M059J (cell line): ENCODE measurements at regions not wholly inside any gene's neighbourhood (a gene's known extent, or its start where the extent isn't known, plus 50 kb on each side); places are given as distances from the start of the nearest gene placed in this dataset.
A peak's percentile ranks its signal among the peaks of the same experiment; 100 is the strongest.

Experiments used
- DNase-seq: peaks from one replicate; pipeline ENCODE4 v3.0.0-alpha.2; 2012; ENCODE audit warnings: low read depth

DNA sequence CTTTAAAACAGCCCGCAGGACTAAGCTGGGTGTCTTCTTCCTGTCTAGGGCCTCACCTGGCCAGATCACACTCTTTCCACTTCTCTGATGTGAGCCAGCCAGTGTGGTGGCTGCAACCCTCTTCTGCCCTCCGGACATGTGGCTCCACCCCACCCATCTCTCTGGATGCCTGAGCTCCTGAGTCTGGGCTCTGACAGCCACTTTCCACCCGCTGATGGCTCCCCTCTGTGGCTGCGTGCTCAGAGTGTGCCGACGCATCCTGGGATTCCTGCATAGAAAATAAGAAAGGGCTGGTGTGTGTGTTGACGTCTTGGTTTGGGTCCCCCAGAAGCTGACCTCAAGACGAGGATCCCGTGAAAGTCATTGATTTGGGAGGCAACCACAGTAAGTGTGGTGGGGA lies 181.6 kb downstream of the URI1 start:
- no peak for DNase-seq

DNA sequence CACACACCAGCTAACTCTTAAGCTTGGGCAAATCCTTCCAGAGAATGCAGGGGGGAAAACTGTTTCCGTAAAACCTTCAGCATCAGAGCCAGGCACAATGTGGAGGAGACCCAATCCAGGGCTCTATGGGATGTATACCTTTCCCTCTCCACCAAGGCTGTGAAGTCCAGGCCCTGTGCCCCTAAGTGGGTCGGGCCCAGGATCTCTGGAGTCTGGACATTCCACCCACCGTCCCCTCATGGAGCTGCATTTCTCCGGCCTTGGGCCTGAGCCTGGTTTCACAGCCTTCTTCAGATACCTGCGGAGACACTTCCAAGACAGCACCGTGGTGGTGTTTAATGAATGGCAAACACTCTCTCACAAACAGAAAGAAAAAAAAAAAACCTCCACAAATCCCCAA lies 186.2 kb downstream of the URI1 start:
- no peak for DNase-seq

DNA sequence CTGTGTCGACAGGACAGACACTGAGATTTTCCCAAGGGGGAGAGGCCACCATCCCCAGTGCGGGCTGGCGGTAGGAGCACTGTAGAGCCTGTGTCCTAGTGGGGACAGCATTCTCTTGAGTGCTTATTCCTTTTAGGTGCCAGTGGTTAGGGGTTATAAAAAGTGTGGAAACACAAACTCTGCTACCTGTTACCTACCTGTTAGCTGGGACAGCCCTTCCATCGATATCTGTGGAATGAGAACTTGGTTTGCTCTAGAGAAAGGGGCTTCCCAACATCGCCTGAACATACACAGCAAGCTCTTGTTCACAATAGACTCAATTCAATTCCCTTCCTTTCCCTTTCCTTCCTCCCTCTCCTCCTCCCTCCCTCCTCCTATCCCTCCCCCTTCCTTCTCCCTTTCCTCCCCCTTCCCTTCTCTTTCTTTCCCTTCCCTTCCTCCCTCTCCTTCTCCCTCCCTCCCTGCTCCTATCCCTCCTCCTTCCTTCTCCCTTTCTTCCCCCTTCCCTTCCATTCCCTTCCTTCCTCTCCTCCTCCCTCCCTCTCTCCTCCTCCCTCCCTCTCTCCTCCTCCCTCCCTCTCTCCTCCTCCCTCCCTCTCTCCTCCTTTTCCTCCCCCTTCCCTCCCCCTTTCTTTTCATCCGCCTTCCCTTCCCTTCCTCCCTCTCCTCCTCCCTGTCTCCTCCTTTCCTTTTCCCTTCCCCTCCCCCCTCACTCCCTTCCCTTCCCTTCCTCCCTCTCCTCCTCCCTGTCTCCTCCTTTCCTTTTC lies 188.5 kb downstream of the URI1 start:
- no peak for DNase-seq

DNA sequence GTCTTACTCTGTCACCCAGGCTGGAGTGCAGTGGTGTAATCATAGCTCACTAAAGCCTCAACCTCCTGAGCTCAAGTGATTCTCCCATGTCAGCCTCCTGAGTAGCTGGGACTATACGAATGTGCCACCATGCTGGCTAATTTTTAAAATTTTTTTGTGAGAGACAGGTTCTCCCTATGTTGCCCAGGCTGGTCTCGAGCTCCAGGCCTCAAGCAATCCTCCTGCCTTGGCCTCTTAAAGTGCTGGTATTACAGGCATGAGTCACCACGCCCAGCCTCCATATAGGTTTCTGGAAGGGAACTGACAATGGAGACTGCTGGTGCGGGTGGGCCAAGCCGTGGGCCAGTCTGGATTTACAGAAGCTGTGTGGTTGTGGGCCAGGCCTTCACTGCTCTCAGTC lies 189.2 kb downstream of the URI1 start:
- peak; percentile 3 for DNase-seq

DNA sequence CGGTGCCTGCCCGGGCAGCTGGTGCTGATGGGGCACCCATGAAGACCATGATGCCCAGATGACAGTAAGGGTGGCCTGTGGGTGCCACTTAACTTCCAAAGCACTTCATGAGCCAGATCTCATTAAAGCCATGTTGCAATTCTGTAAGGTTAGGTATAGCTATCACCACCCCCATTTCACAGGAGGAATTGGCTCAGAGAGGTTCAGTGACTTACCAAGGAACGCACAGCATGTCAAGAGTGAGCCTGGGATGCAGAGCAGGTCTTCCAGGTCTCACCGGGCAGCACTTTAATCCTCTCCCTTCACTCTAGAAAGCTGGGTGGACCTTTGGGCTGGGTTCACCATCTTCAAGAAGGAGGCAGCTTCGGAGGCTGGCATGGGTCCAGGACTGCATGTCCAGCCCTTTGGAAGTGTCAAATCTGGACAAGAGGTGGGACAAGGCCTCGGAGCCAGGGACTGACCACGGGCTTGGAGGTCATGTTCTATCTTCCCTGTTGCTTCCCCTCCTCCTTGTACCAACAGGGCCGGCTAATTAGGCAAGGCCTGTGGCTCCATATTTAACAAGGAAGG lies 189.8 kb downstream of the URI1 start:
- no peak for DNase-seq

DNA sequence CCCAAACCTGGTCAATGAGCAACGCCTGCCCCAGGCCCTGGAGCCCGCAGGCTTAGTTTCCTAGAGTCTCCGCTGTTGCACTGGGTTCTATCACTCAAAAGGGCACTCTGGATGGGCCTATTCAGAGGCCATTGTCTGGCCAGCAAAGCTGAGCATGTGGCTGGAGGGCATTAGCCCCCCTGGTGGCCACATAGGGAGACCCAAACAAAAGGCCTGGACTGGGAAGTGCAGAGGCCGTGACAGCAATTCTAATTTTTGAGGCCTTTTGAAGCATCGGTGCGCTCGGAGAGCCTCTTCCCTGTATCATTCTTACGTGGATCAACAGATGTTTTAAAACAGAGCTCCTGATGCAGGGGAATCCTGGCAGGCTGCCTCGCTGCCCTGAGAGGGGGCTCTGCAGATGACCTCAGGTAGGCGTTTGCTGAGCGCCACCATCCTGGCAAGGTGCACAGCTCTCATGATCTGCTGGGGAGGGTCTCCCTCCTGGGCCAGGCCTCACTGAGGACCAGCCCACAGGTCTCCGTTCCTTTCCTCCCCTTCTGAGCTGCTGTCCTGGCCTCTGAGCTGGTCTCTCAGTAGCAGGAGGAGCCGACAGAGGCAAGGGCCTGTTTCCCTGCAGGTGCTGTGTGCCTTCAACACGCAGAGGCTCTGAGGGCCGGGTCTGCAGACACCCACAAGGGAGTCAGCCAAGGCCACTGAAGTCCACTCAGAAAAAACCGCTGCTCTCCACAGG lies 190.5 kb downstream of the URI1 start:
- DNase-seq: no peak

DNA sequence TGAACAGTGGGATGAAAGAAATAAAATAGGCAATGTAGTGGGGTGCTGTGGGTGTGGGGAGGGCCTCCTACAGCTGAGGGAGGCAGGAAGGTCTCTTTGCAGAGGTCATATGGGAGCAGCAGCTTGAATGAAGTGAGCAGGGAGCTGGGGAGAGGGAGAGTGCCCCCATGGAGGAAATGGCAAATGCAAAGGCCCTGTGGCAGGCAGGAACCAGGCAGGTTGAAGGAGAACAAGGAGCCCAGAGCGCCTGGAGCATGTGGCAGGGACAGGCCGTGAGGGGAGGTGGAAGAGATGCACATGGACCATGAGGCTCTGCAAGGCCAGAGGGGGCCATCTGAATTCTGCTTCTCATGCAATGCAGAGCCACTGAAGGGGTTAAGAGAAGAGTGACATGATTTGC lies 191.8 kb downstream of the URI1 start:
- no peak for DNase-seq

DNA sequence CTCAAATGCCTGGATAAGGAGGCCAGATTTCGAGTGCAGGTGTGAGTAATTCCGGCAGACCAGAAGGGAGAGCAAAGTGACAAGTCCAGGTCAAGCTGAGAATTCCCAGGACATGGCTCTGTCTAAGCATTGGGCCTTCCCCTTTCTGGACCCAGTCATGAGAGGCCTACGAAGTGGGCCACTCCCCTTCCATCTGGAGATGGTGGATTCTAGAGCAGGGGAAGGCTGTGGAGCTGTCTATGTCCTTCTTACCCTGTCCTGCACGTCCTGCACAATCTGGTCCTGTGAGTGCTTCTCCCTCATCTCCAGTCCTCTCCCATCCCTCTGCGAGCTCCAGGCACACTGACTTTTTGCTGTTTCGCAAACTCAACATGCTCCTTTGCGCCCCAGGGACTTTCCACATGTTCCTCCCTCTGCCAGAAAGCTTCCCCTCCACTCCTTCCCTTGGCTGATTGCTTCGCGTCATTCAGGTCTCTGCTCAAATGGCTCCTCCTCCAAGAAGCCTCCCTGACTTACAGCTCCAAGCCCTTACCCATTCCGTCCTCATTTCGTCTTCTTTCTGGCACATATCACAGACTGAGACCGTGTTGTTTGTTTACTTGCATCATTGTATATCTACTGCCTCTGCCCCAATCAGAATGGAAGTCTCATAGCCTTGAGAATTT lies 193.2 kb downstream of the URI1 start:
- no peak for DNase-seq

DNA sequence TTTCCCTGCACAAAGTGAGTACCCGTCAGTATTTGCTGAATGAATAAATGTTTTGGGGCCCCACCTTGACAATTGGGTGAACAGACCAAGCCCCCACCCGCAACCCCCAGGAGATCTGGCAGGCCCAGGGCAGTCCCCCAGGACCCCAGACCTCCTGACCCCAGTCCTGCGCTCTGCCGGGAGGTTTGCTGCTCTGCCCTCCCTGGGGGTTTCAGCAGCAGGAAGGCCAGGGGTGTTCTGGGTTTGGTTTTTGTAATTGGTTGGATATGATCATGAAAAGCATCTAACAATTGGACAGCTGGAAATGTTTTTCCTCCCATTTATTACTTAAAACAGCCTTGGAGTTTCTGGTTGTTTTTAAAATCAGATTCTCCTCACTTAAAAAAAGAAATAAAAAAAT lies 193.8 kb downstream of the URI1 start:
- DNase-seq: no peak

DNA sequence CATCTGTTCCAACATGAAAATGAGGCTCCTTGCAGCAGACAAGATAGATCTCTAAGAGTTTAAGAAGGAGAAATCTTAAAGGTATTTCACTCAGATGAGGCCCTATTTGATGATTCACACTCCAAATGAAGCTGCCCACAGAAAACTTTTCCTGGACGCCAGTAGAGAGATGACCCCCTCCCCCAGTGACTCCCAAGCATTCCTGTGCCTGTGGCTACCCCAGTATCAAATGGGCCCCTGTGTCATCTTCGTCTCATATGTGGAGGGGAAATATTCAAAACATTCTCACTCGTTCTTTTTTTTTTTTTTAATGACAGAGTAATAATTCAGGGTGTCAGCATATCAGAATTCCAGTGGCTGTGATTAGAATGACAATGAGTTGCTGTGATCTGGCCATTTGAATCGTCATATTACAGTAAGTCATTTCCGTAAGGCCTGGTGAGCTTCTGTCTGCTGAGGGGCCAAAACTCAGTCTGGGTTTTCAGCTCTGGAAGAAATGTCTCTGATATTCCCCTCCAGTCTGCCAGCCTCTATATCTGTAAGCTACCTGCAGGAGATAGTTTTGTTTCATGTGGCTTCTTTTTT lies 194.7 kb downstream of the URI1 start:
- DNase-seq: peak; percentile 1

DNA sequence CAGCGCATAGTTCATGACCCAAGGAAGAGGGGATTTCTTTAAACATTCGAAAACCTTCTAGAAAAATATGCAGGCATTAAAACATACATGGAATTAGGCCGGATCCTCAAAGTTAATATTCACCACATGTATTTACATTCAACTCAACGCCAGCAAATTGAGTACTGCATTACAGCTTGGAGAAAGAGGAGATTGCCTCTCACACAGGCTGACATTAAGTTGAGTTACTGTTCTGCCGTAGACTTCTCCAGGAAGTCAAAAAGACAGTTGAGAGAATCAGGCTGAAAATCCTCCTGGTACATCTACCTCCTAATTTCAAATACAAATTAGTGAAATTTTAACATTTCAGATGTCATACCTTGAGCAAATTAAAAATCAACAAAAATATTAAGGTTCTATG lies 195.7 kb downstream of the URI1 start:
- DNase-seq: no peak

DNA sequence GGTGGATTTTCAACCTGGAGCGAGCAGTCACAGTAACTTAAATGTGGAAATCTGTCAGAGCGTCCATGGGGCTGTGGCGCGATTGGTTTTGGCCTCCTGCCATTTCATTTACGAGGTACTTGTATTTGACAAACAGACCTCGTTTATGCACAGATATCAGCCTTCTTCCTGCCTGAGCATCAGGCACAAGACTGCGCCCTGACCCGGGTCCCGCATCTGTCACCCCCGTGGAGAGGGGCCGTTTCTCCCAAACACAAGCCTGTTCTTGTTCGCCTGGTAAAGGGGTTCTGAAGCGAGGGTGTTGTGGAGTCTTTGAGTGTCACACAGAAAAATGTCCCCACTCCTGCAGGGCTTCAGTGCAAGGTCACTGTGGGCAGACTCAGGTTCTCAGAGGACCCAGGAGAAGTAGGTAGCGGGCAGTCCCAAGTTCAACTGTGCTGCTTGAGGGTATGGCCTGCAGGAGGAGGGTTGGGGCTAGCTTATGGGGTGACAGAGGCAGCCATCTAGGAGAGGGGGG lies 202.3 kb downstream of the URI1 start:
- no peak for DNase-seq

DNA sequence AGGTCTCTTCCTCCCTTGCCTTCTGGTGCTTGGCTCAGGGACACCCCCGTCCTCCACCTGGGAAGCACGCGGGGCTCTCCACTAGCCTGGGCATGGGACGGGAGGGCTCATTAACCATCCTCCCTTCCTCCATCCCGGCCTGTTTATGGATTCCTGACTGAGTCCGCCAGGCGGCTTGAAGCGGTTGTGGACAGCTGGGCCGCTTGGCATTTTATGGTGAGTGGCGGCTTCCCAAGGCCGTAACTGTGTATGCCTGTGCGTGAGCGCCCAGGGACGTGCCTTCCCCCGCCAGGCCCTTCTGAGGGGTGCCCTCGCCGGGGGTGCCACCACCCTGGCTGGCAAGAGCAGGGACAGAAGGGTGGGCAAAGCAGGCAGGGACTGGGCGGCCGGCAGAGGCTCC lies 202.8 kb downstream of the URI1 start:
- DNase-seq: no peak

DNA sequence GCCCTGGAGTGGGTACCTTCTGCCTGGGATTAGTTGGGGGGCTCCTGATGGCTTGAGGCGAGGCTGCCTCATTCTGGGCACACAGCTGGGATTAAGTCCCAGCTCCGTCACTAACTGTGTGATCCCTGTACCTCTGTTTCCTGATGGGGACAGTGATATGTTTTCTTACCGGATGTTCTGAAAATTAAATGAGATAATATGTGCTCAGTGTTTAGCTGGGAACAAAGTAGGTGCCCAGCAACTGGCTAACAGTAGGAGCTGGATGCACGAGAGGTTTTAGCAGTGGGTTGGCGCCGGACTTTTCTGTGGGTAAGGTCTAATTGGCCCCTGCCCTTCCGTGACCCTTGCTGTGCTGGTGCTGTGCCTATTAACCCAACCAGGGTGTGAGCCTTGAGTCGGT lies 203.4 kb downstream of the URI1 start:
- no peak for DNase-seq

DNA sequence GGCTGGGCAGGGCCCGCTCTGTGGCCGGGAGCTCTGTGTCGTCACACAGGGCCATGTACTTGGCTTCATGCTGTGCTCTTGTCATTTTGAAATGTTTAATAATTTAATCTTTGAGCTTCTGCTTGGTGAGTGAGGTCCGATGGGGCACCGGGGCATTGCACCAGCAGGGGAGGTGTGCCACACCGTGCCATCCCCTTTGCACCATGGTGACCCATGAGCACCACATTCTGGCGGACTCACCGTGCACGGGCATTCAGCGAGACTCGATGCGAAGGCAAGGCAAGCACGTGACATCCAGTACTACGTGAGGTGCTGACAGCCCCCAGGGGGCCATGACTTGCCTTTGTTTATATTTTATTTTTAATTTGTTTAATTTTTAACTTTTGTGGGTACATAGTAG lies 204.3 kb downstream of the URI1 start:
- DNase-seq: no peak

DNA sequence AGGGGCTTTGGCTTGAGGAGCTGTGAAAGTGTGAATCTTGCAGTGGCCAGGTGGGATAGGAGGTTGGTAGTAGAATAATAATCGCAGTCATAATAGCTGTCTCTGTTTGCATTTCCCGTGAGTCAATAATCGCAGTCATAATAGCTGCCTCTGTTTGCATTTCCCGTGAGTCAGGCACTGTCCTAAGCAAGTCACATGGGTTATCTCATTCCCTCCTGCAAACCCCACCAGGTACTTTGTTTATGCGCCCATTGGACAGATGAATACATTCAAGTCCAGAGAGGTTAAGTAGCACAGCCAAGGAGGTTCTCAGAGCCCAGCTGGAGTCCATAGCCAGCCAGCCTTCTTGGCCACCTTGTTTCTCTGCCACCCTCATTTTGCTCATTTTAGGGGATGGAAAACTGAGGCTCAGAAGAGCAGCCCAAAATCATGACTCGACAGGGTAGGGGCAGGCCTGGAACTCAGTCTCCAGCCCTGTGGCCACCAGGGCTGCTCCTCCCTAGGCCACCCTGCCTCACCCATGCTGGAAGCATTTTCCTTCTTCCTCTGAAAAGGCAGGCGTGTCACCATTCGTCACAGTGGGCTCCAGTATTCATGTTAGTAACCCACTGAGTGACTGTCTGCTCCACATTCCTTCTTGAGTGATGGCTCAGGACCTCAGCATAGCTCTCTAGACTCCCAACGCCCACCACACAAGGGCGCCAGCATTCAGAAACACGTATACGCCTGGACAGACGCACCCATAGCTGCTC lies 206.2 kb downstream of the URI1 start:
- no peak for DNase-seq

DNA sequence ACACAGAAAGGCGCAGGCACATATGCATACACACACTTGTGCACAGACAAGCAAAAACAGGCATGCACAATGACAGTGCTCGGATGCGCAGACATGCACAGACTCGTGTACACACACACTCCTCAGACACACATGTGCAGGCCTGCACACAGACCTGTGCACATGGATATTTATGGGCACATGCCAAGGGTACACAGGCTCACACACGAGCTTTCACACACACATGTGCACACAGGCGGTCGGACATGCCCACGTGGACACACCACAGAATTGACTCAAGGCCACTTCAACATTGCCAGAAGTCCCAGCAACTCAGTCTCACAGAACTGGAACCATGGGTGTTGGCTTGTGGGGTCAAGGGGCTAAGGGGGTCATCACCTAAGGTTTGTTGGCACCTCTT lies 206.8 kb downstream of the URI1 start:
- DNase-seq: no peak

DNA sequence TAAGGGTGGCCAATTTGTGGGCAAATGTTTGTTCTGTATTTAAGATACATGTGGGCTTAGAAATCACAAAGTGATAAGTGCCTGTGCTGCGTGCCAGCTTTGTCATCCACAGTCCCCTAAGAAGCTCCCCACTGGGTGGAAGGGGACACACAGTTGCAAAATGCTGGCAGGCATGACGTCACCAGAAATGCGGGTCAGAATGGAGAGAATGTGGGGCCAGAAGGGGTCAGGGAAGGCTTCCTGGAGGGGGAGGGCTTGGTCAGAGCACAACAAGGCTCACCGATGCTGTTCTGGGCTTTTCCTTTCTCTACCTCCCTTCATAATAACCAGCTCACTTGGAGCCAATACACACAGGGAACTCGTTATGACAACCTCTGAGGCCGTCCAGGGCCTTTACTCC lies 207.3 kb downstream of the URI1 start:
- DNase-seq: no peak

DNA sequence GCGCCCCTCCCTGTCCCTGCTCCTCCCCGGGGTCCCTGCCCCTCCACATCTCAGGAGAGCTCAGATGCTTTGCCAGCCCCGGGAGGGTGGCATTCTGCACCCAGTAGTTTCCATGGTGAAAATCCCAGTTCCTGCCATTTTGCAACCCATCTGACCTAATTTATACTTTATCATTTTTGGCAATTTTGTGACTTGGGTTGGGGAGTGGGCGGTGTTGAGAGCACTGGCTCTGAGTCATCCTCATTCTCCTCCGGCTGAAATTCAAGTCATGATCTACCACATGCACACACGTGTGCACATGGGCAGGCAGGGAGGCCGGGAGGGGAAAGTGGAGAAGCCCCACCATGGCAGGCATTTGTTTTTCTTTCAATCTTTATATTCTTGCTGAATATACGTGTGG lies 208.6 kb downstream of the URI1 start:
- no peak for DNase-seq

DNA sequence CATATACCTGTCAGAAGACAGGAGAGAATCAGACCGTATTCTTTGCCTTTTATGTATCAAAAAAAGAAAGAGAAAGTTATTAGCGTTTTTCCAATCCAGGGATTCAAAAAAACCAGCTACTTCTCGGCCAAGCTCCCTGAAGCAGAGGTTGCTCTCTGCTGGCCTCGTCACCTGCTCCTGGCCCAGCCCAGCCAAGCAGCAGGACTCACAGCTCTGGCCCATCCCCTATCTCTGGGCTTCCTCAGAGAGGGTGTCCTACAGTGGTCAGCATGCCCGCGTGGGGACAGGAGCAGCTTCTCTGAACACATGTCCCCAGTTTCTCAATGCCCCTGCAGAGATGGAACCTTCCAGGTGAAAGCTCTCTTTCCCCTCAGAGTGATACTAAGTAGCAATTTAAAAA lies 209.0 kb downstream of the URI1 start:
- no peak for DNase-seq

DNA sequence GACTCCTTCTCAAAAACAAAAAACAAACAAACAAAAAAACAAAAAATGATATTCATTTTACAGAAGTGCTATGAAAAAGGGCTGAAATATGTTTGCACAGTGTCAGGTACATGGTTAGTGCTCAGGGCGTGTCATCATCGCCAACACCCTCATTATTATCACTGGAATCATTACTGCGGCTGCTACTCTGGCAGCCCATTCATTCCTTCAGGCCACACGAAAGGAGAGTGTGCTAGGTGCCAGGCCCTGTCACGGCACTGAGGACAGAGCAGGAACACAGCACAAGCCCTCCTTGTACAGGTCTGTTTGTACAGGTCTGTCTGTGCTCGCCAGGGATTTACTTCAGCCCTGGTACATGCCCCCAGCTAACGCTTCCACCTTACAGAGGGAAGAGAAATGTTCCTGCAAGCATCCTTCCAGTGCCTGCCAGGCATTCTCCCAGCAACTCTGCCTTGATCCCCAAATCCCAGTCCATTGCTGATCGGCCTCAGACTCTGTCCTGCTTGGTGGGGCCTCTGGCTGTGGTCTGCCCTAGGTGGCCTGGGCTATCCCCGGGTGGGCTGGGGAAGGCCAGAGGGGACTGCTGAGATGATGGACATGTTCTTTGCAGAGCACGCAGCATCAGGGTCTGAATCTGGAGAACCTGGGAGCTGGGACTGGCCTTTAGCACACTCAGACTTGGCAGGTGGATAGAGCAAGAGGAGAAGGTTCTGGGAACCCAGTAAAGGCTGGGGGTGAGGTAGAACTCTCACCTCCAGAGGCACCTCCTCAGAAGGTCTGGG lies 210.7 kb downstream of the URI1 start:
- DNase-seq: no peak
